8988T (cell line): ENCODE measurements at regions not wholly inside any gene's neighbourhood (a gene's known extent, or its start where the extent isn't known, plus 50 kb on each side); places are given as distances from the start of the nearest gene placed in this dataset.
"Not testable (repeated sequence)": the region's sequence is repeated elsewhere in the genome, so short reads cannot be mapped to it uniquely, and the experiment has no call there.

Experiments
- DNase-seq: peaks from one replicate; pipeline ENCODE4 v3.0.0; 2011

DNA sequence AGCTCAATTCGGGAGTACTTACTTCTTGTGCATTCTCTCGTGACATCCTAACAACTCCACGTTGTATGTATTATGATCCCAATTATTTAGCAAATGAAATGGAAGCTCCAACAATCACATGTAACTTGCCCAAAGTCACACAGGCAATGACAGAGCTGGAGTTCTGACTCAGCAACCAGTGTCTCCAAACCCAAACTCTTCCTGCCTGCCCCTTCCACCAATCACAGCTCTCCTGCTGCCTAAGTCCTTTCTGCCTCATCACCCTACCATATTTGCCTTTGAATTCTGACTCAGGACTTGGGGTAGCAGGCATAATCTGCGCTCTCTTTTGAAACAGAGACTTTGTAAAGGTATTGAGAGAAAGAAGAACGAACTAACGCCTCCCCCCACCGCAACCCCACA is 245.2 kb upstream of the MAF start:
- DNase-seq, result no peak

DNA sequence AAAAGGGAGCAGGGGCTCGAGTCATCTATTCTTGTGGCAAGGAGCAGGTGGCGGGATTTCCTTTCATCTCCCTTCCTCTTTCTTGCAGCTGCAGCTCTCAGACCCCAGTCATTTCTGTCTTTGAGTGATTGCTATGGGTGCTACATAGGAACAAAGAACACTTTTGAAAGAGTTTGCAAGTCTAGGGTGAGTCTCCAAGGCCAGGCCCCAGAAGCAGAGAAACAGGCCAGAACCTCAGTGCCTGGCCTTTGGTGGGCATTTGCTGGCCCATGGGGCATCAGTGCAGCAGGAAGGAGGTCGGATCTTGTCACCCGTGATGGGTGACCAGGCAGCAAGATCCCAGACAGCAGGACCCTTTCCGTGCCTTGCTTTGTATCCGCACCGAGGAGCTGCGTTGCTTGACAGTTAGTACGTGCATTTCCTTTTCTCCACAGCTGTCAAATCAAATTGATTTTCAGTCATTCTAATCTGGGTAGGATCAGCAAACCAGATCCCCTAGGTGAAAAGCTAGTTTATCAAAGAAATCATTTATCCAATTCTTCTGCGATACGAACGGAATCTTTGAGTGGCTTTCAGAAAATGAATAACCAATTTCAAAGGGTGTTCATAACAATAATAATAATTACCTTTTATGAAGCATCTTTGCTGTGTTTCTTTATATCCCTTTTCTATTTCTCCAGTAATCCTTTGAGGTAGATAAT is 244.6 kb upstream of the MAF start:
- no peak for DNase-seq

DNA sequence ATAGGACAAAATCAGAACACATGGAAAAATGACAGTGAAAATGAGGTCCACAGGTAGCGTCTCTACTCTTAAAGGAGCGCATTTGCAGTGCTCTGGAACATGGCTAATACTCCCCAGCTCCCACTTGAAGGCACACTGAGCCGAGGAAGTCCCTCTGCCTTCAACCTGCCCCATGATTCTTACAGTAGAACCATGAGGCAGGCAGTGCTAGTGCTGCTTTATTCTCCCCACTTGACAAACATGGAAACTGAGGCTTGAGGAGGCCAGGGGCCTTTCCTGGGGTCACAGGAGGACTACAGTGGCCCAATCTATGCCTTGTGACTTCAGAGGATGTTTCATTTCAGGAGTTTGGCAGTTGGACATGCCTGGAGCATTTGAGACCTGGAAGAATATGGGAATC is 244.1 kb upstream of the MAF start:
- no peak for DNase-seq

DNA sequence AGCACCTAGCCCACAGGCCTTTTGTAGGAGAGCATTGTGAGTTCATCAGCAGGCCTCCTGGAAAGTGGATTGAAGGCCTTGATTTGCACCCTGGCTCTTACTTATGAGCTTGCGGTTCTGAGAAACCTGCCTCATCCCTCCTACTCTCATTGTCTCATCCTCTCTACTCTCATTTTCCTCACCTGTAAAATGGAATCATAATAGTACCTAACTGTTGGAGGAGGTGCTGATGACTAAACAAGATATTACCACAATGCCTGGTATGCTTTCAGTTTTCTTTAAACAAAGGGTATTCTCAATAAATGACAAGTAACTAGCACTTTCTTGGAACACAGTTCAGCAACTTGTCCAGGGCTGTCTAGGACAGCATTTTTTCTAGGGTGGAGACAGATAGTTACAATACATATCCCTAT is 243.1 kb upstream of the MAF start:
- DNase-seq, result no peak

DNA sequence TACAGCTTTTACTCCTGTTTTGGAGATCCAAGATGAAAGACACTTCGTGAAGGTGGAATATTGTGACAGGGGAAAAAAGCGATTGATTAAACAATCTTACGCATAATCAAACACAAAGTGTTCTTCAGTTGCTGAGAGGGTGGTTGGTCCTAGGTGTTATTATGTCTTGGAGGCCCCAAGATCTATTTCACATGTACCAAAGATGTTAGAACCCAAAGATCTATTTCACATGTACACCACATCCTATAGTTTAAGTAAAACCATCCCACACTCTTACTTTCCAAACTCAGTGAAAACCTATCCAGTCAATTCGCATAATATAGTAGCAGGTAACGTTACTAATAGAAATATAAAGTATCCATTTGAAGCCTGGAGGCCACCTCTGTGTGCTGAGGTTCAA is 242.6 kb upstream of the MAF start:
- no peak for DNase-seq

DNA sequence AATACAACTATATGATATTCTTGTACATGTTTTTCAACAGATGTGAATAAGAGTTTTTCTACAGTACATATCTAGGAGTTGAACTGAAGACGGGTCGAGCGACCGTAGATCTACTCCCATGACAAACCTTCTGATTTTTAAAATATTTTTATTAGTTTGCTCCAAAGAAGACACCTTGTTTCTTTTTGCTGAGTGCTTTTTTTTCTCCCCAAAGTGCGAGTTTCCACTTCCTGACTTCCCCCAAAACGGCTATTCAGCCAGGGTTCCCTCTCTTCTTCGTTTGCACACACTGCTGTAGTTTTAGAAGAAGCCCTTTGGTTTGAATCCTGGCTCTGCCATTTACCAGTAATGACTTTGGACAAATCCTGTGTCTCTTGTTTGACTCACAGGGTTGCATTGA is 241.7 kb upstream of the MAF start:
- DNase-seq, result no peak

DNA sequence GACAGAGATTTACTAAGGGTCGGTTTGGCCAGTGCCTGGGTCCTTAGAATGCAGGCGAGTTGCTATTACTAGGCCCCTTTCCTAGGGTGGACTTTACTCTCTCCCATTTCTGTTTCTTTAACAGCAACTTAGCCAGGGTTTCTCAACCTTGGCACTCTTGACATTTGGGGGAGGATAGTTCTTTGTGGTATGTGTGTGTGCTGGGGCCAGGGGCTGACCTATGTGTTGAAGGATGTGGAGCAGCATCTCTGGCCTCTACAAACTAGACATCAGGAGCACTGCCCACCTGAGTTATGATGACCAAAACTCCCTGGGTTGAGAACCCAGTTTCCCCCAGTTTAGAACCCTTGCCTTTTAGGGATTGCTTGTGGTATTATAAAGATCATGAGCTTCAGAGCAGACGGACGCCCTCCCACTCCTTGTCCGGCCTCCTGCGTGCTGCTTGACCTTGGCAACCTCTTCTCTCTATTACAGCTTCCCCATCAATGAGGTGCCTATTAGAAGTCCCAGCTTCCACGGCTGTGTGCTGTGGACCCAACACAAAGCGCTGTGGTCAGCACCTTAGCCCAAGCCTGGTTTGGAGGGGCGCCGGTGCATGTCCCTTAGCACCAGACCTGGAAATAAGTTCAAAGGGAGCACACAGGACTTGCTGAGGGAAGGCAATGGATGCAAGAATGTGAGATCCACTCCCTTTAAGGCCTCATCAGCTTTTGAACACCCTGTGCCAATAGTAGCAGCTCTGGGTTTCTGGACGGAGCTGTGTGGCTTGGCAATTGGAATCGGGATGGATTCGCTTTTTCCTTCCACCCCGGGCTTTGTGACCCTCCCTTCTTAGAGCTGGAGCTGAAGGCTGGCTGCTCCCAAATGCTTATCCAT is 239.2 kb upstream of the MAF start:
- DNase-seq, result no peak

DNA sequence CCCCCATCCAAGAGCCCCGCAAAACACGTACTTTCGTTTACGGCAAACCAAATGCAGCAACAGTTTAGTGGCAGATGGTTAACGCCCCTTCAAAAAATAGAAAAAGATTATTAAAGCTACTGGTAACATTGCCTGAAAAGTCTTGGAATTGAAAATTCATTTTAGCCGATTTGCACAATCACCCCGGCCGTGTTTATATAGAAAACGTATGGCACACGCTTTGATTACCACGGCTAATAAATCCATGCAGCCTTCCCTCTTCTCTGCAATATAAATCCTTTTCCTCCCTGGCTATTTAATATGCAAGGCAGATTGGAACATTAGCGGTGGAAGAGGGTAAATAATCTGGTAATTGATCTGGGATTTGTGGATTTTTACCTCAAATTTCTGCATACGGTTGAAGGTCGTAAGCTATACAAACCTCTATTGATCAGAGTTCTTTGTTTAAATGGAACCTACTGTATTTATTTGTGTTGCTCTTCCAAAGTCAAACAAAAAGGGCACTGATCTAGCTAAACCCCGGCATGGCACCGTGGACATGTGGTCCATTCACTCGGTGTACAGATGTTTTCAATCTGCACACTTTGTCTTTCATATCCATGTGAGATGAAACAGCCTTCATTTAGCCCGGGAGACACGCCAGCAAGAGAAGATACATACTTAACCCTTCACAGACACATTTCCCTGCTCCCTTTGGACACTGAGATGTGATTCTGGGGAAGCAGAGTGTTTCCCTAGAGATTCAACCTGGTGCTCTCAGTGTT is 238.1 kb upstream of the MAF start:
- no peak for DNase-seq

DNA sequence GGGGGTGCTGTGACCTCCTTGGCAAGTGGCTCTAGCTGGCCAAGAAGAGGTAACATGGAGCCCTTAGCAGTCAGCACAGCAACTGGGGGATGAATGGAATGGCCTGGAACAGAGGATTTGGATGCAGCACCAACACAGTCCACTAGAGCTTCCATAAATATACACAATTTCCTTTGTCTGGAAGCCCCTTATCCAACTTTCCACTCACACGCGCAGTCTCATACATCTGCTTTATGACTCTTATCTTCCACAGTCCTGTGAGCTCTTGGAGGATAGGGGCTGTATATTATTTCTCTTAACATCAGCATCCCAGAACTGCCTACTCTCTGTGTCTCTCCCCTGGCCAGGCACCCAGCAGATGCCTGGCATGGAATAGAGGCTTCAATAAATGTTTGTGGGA is 235.6 kb upstream of the MAF start:
- no peak for DNase-seq

DNA sequence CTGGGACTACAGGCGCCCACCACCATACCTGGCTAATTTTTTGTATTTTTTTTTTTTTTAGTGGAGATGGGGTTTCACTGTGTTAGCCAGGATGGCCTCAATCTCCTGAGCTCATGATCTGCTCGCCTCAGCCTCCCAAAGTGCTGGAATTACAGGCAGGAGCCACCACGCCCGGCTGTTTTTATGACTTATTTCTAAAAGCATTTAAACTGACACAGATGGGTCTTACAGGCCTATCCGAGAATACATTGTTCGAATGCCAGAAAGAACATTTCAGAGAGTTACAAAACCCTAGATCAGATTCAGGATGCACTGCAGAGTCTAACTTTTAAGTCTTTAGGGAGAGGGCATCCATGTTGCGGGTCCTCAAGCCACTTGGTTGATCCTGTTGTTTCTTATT is 234.7 kb upstream of the MAF start:
- no peak for DNase-seq

DNA sequence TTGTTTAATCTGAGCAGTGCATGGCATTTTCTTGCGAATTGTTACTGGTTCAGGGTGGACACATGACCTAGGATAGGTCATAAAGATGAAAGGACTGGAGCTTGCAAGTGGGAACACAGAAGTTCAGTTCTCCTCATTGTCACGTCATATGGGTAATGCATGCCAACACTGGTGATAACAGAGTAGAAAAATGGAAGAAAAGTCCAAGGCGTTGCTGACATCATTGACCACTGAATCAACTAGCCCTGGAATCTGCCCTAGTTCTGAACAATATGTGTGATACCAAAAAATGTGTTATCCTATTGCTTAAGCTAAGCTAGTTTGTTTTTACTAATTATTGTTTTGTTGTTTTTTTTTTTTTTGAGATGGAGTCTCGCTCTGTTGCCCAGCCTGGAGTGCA is 234.2 kb upstream of the MAF start:
- no peak for DNase-seq

DNA sequence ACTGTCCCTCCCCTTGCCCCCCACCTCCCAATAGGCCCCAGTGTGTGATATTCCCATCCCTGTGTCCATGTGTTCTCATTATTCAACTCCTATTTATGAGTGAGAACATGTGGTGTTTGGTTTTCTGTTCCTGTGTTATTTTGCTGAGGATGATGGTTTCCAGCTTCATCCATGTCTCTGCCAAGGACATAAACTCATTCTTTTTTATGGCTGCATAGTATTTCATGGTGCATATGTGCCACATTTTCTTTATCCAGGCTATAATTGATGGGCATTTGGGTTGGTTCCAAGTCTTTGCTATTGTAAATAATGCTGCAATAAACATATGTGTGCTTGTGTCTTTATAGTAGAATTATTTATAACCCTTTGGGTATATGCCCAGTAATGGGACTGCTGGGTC is 233.5 kb upstream of the MAF start:
- DNase-seq, result not testable (repeated sequence)

DNA sequence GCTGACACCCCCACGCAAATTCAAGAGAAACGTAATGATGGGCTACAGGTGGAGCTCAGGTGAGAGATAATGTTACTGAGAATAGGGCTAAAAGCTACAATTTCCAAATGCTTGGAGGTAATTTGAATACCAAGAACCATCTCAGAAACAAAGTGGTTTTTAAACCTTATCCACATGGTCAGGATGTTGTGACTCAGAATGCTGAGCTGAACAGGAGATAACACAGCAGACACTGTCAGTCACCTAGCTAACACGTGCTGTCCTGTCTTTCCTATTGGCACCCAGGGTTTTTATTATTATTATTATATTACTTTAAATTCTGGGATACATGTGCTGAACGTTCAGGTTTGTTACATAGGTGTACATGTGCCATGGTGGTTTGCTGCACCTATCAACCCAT is 233.0 kb upstream of the MAF start:
- DNase-seq, result no peak

DNA sequence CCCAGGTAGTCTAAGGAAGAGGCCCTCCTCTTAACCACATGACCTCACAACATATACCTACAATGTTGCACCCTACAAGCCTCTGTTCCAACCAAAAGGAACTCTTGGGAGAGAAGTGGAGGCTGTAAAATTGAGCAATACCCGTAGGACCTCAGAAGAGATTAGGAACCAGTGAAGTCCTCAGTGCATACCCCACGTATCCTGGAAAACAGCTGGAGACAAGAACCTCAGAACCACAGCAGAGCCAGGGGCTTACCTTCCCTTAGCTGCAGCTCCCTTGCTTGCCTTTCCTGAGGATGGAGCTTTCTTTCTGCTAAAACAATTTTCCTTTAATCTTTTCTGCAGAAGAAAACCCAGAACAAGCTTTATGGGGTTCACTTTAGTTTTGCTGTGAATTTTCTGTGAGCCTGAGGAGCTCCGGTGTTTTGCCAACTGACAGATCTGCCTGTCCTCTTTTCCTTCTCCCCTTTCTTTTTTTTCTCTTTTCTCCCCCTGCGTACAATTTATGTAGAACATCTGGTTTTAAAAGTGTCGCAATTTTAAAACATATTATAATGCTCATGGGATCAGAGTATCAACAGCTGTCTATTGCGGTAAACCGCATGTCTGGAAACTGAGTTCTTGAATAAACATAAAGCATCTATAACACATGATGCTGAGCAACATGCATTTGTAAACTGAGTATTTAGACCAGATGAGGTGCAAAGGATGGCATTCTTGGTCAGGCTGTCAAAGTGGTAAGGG is 226.4 kb upstream of the MAF start:
- no peak for DNase-seq

DNA sequence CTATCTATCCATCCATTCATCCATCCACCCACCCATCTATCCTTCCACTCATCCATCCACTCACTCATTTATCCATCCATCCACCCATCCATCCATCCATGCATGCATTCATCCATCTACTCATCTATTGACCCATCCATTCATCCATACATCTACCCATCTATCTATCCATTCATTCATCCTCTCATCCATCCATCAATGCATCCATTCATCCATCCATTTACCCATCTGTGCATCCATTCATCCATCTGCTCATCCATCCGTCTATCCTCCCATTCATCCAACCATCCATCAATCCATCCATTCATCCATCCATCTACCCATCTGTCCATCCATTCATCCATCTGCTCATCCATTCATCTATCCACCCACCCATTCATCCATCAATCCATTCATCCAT is 224.5 kb upstream of the MAF start:
- no peak for DNase-seq

DNA sequence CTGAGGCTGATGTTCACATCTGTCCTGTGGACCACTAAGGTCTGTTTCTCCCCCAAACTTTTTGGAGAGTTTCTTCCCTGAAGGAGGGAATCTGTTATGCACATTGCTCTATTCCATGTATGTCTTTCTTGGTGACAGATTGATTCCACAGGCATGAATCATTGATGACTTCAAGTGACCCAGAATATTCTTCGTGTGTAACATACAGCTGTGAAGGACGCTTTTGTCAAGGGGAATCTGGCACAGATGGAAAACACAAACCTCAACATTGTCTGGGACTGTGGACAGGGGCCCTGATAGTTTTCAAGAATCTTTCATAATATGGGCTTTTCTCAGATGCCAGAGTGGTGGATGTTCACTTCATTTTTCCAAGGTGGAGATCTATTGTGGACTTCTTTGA is 223.1 kb upstream of the MAF start:
- DNase-seq, result no peak

DNA sequence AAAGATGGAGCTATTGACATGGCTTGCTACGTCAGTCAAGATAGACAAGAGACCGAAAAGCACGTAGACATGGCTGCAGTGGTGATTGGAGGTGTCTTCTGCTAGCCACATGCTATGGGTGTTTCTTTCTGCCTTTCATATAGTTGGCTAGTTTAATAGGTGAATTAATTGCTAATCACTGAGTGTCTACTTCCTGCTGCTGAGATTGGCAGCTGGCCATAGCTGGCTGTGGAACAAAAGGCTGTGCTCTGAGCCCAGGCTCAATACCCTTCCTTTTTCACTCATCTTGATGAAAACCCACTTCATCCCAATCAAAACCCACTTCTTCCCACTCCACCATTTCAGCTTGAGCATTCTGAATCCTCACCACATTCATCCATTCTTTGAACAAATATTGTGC is 221.4 kb upstream of the MAF start:
- DNase-seq, result no peak

DNA sequence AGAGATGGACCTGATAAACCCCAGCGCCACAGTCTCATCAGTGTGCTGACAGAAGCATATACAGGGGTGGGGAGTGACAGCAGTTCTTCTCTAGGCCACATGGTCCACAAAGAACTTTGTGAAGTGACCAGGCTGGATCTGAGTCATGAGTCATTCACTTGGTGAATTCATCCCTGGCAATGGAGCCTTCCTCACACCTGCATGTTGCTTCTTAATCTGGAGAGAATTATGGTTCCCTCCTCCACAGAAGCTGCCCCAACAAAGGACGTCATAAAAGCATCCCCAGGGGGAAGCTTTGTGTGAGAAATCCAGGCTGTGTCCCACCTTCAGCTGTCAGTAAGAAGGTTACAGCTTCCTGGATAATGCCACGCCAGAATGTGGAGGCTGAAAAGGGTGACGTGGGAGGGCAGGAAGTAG is 215.6 kb upstream of the MAF start:
- DNase-seq, result no peak

DNA sequence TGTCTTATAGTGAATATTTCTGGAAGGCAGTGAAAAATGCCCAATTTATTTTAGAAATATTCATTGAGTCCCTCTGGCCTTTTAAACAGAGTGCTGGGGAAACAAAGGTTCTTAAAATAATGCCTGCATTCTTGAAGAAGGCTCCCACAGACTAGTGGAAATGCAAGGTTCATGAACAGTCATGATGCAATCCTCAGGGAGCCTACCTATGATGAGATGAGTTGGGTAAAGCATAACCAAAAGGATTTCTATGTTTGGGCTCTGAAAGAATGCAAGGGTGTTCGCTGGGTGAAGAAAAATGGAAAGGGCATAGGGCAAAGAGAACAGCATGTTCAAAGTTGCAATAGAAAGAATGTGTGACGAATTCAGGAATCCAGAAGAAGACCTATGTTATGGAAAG is 214.5 kb upstream of the MAF start:
- DNase-seq, result no peak

DNA sequence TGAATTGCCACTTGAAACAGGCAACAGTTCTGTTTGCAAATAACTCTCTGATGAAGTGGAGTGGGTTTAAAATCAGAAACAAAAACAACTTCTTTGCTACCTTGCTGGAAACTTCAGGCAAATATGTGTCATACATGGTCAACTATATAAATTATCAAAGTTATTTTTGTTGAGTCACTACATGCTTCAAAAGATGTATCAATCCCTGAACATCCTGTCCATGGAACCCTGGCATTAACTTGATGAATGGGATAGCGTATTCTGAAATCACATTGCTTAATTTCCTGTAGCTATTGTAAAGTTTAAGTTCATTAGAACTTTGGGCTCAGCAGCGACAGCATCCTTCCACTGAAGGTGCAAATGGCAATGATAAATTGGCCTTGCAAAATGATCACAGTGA is 213.6 kb upstream of the MAF start:
- no peak for DNase-seq

DNA sequence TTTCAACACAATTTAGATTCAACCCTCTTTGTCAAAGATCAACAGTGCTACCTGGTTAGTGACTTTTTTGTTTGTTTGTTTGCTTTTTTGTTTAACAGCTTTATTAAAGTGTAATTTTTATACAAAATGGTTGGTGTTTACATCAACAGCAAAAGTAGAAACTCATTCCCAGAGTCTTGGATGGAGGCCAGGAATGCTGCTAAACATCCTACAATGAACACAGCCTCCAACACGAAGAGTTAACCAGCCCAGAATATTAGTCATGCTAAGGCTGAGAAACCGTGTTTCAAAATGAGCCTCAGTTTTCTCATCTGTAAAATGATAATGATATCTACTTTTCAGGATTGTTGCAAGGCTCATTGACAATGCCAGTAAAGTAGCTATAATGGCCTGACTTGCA is 211.0 kb upstream of the MAF start:
- no peak for DNase-seq

DNA sequence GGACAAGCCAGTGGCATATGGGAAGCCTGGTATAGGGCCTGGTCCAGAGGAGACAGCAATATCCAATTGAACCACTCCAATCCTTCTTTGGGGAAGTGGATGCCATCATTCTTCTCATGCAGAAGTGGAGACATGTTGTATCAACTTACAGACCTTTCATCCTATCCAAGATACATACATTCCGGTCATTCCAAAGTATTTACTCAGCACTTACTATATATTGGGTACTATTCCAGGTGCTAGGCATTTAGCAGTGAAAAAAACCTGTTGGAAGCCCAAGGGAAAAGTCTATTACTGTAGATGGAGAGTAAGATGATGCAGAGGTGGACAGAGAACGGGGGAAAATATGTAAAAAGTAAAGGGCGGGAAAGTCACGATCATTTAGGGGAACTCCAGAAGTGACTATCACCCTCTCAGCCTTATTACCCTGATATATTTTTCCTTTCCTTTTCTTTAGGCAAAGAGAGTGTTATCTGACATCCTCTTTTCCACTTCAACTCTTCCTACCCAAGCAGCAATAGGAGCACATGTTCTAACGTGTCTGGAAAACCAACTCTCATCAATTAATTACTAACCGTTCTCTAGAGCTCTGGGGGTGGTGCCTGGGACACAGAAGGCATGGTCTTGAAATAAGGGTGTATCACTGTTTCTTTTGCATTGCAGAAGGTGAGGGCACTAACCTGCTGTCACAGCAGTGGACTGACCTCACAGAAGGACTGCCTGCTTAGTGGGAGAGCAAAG is 210.1 kb upstream of the MAF start:
- DNase-seq, result peak; percentile 35
